HG02588 (cell line): ENCODE measurements at regions not wholly inside any gene's neighbourhood (a gene's known extent, or its start where the extent isn't known, plus 50 kb on each side); places are given as distances from the start of the nearest gene placed in this dataset.
"Not testable (repeated sequence)": the region's sequence is repeated elsewhere in the genome, so short reads cannot be mapped to it uniquely, and the experiment has no call there.

Experiments
- ATAC-seq: cut with Tn5 transposase; IDR thresholded peaks from one replicate; pipeline ENCODE4 v1.9.1; 2021; ENCODE audit warnings: mild to moderate bottlenecking, moderate library complexity; ENCODE audit not compliant: unreplicated experiment

- ATAC-seq: no peak
Observed at GRCh38 chr4:38328989-38329729, 334.8 kb upstream of the KLF3 start.

GRCh38 chr4:38330321-38330720 is 333.7 kb upstream of the KLF3 start:
- ATAC-seq: no peak

GRCh38 chr4:38330936-38331335 is 333.1 kb upstream of the KLF3 start:
- no peak for ATAC-seq

GRCh38 chr4:38332699-38333098 is 331.3 kb upstream of the KLF3 start:
- ATAC-seq: no peak

GRCh38 chr4:38333219-38333618 is 330.8 kb upstream of the KLF3 start:
- no peak for ATAC-seq

- ATAC-seq: no peak
Observed at GRCh38 chr4:38334791-38335190, 329.2 kb upstream of the KLF3 start.

GRCh38 chr4:38338939-38339338 is 325.1 kb upstream of the KLF3 start:
- not testable (repeated sequence) for ATAC-seq

- ATAC-seq: no peak
Observed at GRCh38 chr4:38343608-38344007, 320.4 kb upstream of the KLF3 start.

GRCh38 chr4:38344929-38345328 is 319.1 kb upstream of the KLF3 start:
- ATAC-seq: no peak

- no peak for ATAC-seq
Observed at GRCh38 chr4:38347251-38347650, 316.7 kb upstream of the KLF3 start.

GRCh38 chr4:38354421-38354820 is 309.6 kb upstream of the KLF3 start:
- no peak for ATAC-seq

- no peak for ATAC-seq
Observed at GRCh38 chr4:38354872-38355271, 309.1 kb upstream of the KLF3 start.

- no peak for ATAC-seq
Observed at GRCh38 chr4:38356686-38357085, 307.3 kb upstream of the KLF3 start.

GRCh38 chr4:38357546-38357945 is 306.5 kb upstream of the KLF3 start:
- ATAC-seq: no peak

- no peak for ATAC-seq
Observed at GRCh38 chr4:38359113-38359512, 304.9 kb upstream of the KLF3 start.

- no peak for ATAC-seq
Observed at GRCh38 chr4:38360201-38360600, 303.8 kb upstream of the KLF3 start.

GRCh38 chr4:38364383-38364963 is 299.5 kb upstream of the KLF3 start:
- ATAC-seq: no peak

- no peak for ATAC-seq
Observed at GRCh38 chr4:38365261-38365660, 298.7 kb upstream of the KLF3 start.

GRCh38 chr4:38365748-38366310 is 298.2 kb upstream of the KLF3 start:
- no peak for ATAC-seq

- no peak for ATAC-seq
Observed at GRCh38 chr4:38366456-38366855, 297.5 kb upstream of the KLF3 start.

- no peak for ATAC-seq
Observed at GRCh38 chr4:38366997-38367396, 297.0 kb upstream of the KLF3 start.

GRCh38 chr4:38367642-38368174 is 296.3 kb upstream of the KLF3 start:
- ATAC-seq: no peak
